Suppressor macrophage treated with lipopolysaccharide for 1 hour (primary cell): ENCODE measurements at regions not wholly inside any gene's neighbourhood (a gene's known extent, or its start where the extent isn't known, plus 50 kb on each side); places are given as distances from the start of the nearest gene placed in this dataset.

Experiments used
- DNase-seq, 3 donors: peaks; one replicate each; pipeline ENCODE4 v3.0.0-alpha.2; 2020 to 2022

- no peak for DNase-seq
Observed at GRCh38 chr18:69109686-69110085, 291.0 kb upstream of the DOK6 start.

DNA sequence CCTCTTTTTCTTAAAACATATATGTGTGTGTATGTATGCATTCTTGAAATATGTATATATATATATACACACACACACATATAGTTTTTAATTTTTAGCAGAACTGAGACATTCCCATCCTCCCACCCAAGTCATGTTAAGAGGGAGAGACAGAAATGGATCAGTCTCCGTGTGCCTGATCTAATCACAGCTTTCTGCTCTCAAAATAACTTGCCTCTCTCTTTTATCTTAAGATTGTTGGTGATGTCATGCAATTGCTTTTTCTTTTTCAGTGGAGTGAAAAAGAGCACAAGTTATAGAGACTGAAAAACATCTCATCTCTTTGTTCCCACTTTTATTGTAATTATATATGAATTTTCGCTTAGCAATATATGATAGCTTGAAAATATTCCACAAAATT lies 279.9 kb upstream of the DOK6 start:
- no peak for DNase-seq

GRCh38 chr18:69123421-69123820 lies 277.3 kb upstream of the DOK6 start:
- DNase-seq: peak; percentile 40 to 64 (median 49)

GRCh38 chr18:69127873-69128500 lies 272.7 kb upstream of the DOK6 start:
- no peak for DNase-seq

GRCh38 chr18:69128566-69128965 lies 272.1 kb upstream of the DOK6 start:
- DNase-seq: no peak

DNA sequence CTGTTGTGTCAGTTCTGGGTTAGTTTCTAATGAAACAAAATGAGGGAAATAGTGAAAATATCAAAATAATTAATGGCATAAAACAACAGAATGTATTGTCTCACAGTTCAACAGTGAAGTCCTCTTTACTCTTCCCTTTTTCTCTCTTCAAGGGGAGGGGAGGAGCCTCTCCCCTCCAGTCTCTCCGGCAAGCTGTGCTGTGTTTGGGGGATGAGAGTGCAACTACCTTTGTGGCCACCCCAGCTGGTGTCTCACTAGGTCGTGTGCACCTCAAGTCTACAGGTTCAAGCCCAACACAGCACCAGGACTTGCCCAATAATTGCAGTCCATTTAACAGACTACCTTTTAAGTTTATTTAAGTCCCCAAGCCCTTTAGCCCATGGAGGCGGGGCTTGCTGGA lies 271.7 kb upstream of the DOK6 start:
- no peak for DNase-seq

DNA sequence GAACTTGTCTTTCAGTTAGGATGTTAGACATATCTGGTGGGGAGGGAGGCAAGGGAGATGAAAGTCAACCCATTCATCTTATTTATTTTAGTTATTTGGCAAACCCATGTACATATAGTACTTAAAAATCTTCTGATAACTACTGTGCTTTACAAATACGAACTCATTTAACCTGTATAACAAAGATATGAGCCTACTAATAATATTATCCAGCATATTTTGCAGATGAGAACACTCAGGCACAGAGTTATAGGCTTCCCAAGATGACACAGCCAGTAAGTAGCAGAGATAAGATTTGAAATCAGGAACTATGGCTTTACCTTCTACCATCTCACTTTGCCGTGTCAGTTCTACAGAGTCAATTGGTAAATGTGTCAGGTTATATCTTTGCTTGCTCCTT lies 262.6 kb upstream of the DOK6 start:
- no peak for DNase-seq

GRCh38 chr18:69143084-69143483 lies 257.6 kb upstream of the DOK6 start:
- no peak for DNase-seq

DNA sequence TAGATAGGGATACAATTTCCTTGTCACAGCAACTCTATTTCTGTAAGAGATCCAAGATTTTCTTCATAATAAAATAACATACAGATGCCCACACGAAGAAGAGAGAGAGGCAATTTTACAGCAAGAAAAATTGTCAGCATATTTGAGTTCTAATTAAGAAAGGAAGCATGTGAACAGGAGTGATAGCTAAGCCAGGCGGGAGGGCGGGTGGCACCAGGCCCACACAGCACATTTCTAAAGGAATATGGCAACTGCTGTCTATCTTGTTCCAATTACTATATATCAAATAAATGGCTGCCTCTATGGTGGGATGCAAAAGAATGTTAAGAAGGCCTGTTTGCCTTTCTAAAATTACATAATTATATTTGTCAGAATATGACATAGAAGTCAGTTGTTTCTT lies 248.3 kb upstream of the DOK6 start:
- DNase-seq: peak in 1 of 3 donors; percentile 11

DNA sequence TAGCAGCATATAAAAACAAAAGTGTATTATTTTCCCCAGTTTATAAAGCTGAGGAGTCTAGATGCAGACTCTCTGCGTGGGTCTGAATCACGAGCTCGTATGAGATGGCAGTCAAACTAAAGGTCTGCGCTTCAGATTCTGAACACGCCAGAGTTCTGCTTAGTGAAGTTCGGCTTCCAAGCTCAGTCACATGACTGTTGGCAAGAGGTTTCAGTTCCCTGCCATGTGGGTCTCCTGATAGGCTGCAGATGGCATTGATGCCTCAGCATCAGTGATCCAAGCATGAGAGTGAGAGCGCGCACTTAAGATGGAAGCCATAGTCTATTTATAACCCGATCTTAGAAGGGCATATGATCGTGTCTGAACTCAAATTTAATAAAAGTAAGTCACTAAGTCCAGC lies 242.8 kb upstream of the DOK6 start:
- no peak for DNase-seq

GRCh38 chr18:69158944-69159343 lies 241.7 kb upstream of the DOK6 start:
- DNase-seq: no peak

DNA sequence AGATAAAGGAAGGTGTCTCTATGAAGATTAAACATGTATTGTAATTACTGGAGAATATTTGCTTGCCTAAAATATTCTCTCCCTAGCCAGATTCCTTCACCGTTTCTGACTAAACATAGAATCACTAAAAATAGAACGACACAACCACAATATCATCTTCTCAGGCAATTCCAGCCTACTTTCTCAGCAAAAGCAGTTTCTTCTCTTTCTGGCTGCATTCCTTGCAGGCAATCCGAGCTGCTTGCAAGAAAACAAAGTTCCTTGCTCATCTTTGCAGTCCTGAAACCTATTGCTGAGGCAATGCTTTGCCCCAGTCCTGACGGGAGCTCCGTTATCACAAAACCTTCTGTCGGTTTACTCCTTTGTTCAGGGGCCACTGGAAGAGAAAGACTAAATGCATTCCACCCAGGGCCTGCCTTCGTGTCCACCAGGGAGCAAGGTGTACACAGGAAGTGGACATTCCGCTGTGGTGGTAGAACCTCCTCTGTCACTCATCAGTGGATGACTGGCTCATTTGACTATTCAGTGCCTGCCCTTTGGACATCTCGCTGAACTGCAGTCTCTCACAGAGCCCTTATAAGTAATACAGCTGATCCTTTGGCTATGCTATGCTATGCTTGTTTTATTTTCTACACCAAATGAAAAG lies 239.2 kb upstream of the DOK6 start:
- DNase-seq: no peak

DNA sequence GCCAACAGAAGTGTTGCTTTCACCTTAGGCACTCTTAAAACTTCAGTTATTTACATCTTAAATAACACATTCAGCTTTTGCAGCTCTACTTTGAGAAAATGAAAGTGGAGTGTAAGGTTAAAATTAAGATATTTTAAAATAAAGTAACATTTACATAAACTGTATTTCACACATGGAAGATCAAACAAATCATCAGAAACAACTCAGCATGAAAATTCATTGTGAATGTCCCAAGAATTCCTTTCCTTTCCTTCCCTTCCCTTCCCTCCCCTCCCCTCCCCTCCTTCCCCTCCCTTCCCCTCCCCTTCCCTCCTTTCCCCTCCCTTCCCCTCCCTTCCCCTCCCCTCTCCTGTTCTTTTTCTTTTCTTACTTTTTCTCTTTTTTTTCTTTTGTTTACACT lies 238.0 kb upstream of the DOK6 start:
- no peak for DNase-seq

DNA sequence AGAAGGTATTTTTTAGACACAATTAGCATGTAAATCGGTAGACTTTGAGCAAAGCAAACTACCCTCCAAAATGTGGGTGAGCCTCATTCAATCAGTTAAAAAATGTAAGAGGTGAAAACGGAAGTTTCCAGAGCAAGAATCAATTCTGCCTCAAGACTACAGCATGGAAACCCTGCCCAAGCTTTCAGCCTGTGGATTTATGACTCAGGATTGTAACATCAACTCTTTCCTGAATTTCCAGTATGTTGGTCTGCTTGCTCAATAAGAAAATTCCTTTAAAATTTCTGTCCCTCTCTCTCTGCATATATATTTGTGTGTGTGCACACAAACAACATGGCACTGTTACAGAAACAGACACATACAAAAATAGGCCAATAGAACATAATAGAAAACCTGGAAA lies 228.6 kb upstream of the DOK6 start:
- no peak for DNase-seq

DNA sequence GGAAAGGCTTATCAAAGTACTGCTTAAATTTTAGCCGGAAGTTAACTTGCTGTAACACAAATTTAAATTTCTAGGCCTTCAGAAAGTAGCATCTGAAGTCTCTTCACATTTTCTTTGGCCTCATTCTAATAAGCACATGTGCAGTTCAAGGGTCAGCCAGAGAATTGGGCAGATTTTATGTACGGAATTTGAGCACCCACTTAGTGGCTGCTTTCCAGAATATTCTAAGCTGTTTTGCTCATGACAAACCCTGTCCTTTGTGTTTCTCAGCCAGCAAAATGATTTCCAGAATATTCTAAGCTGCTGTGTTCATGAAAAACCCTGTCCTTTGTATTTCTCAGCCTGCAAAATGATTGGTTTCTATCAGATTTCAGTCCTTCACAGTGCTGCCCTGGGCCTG lies 225.0 kb upstream of the DOK6 start:
- DNase-seq: no peak

- DNase-seq: no peak
Observed at GRCh38 chr18:69176741-69177140, 223.9 kb upstream of the DOK6 start.

GRCh38 chr18:69177702-69178101 lies 223.0 kb upstream of the DOK6 start:
- no peak for DNase-seq

GRCh38 chr18:69186162-69186561 lies 214.5 kb upstream of the DOK6 start:
- DNase-seq: no peak

- DNase-seq: no peak
Observed at GRCh38 chr18:69196336-69196735, 204.4 kb upstream of the DOK6 start.

DNA sequence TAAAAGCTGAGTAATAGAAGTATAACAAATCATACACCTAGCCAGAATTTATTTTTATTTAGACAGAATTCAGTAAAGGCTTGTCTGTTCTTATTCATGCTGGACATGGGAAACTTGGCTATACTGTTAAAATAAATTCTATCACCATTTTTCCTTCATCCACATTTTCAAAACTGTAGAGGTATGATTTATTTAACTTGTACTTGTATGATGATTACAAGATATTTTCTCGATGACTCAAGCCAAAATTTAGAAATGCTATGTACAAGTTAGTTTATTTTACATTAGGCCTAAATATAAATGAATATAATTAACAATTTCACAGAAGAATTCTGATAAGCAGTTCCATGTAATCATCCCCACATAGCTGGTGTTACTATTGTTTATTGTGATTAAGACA lies 194.8 kb upstream of the DOK6 start:
- DNase-seq: no peak

DNA sequence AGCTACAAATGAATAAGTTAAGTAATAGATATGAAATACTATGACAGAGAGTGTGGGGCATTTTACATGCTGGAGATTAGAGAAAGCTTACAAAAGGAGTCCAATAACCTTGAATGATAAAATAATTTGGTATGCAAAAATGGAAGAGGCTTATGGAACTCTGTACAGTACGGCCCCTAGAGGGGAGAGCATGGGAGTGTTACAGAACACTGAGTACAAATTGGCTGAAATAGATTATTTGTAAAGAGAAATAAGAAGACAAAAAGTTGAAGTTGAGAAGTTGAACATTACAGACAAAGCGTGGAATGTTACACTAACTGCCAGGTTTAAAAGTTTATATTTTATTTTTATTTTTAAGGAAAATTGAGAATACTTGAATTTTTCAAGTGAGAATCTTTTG lies 192.1 kb upstream of the DOK6 start:
- no peak for DNase-seq

- DNase-seq: no peak
Observed at GRCh38 chr18:69209761-69210160, 190.9 kb upstream of the DOK6 start.

DNA sequence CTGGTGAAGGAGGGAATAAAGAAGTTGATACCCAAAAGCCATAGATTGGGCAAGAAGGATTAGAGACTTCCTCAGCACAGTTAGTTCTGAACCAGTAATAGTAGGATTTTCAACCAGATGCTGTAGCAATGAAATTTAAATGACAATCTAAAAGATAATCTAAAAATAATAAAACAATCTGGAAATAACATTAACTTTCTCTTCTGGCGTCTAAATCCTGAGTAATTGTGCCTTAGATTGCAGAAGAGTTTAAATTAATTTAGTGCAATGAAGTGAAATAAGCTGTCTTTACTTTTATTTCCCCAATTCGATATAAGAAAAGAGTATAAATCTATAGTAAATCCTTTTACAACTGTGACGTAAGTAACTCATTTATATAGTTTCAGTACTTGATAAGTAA lies 186.8 kb upstream of the DOK6 start:
- DNase-seq: no peak

- DNase-seq: no peak
Observed at GRCh38 chr18:69215161-69215560, 185.5 kb upstream of the DOK6 start.

- no peak for DNase-seq
Observed at GRCh38 chr18:69216321-69216720, 184.4 kb upstream of the DOK6 start.
